ENCODE measurements at regions not wholly inside any gene's neighbourhood (a gene's known extent, or its start where the extent isn't known, plus 50 kb on each side); places are given as distances from the start of the nearest gene placed in this dataset.

DNA sequence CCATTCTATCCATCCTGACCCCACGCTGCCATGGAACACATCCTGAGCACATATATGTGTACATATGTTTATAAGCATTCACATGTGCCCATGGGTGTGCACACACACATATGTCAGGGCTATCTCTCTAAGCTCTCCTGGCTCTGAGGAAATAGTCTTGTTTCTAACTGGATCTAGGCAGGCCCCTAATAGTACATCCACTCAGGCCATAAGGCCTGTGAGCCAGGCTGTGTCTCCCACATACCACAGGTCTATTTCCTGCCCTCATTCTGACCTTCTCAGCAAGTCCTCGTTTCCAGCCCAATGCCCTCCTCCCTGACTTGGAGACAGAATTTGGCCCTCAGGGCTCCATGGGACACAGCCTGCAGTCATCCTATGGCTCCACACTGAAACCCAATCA is 284.8 kb upstream of the CTNNB1 start:
- Histone ChIP-seq H2AFZ (ENCODE audit: low read depth, low read length) (no peak overlapping the region), H3K9me3 (replicated peaks; ENCODE audit: control insufficient read depth, insufficient read depth, low read depth, low read length) (no peaks in the 10 kb centered on the region), H3K79me2 (ENCODE audit: control insufficient read depth, insufficient read depth, low read length) (no peaks in the 10 kb centered on the region), H3K27ac (ENCODE audit: extremely low read depth, low read depth, low read length) (no peak overlapping the region), H3K4me2 (ENCODE audit: insufficient read depth, low read length) (no peak overlapping the region), H3K9me1 (ENCODE audit: control insufficient read depth, insufficient read depth, low read length) (no peaks in the 10 kb centered on the region), H3K27me3 (ENCODE audit: control insufficient read depth in 2 of 2, insufficient read depth in 2 of 2, low read length in 2 of 2) (peaks cover 0 to 2% of the 10 kb centered on the region in 2 experiments; a peak in 2 of 5 replicates), H3K4me1 (replicated peaks in 1 of 2; ENCODE audit: control insufficient read depth in 2 of 2, insufficient read depth in 2 of 2, low read length in 2 of 2) (no peaks in the 10 kb centered on the region), H3K9ac (ENCODE audit: insufficient read depth in 1 of 2, low read depth in 2 of 2, low read length in 2 of 2) (no peak overlapping the region), H3K36me3 (ENCODE audit: control insufficient read depth, insufficient read depth, low read length) (no peaks in the 10 kb centered on the region), H4K20me1 (replicated peaks; ENCODE audit: control insufficient read depth, insufficient read depth, low read length) (no peaks in the 10 kb centered on the region), H3K4me3 (no peak overlapping the region)
- ATAC-seq, result no peak
- BruUV-seq (replicated peaks), result no TSS peak
- CTCF ChIA-PET (ENCODE audit: low intra/inter-chr PET ratio), result no interaction called here
- POLR2A ChIA-PET, result no interaction called here
- intact Hi-C loops (cut with micrococcal nuclease) (no loop called here), in situ Hi-C loops (cut with MboI) (no loop called here)
- no peak for FAIRE-seq
- no peak for DNase-seq (ENCODE audit: extremely low read depth in 1 of 4, low spot score in 3 of 4)
- WGBS (ENCODE audit: insufficient coverage, low coverage, missing lambda C conversion rate), result 0% methylated on average over 2 of the region's 2 CpGs
- TF ChIP-seq ELF2 (CRISPR knock-in tag; IDR thresholded peaks at IDR 0.05), result no peak
- TF ChIP-seq TSC22D4 (tag; IDR thresholded peaks at IDR 0.05), result no peak
- TF ChIP-seq TBP (optimal IDR thresholded peaks at IDR 0.05; ENCODE audit: low read depth, low read length), result no peak
- TF ChIP-seq RB1 (IDR thresholded peaks at IDR 0.05; ENCODE audit: low read depth), result no peak
- no peak for TF ChIP-seq ZNF76 (CRISPR knock-in tag; IDR thresholded peaks at IDR 0.05; ENCODE audit: borderline replicate concordance)
- TF ChIP-seq, protein P1, sequence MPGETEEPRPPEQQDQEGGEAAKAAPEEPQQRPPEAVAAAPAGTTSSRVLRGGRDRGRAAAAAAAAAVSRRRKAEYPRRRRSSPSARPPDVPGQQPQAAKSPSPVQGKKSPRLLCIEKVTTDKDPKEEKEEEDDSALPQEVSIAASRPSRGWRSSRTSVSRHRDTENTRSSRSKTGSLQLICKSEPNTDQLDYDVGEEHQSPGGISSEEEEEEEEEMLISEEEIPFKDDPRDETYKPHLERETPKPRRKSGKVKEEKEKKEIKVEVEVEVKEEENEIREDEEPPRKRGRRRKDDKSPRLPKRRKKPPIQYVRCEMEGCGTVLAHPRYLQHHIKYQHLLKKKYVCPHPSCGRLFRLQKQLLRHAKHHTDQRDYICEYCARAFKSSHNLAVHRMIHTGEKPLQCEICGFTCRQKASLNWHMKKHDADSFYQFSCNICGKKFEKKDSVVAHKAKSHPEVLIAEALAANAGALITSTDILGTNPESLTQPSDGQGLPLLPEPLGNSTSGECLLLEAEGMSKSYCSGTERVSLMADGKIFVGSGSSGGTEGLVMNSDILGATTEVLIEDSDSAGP (CRISPR knock-in tag; IDR thresholded peaks at IDR 0.05), result no peak
- TF ChIP-seq ZZZ3 (IDR thresholded peaks at IDR 0.05), result no peak
- TF ChIP-seq ZNF165 (CRISPR knock-in tag; IDR thresholded peaks at IDR 0.05; ENCODE audit: borderline replicate concordance), result no peak
- TF ChIP-seq ZNF324 (CRISPR knock-in tag; IDR thresholded peaks at IDR 0.05), result no peak
- TF ChIP-seq ETV6 (IDR thresholded peaks at IDR 0.05; ENCODE audit: borderline replicate concordance in 1 of 2, low read depth in 2 of 2, low read length in 1 of 2), result no peak
- no peak for TF ChIP-seq ETV6 (CRISPR knock-in tag; IDR thresholded peaks at IDR 0.05; ENCODE audit: borderline replicate concordance)
- no peak for TF ChIP-seq YY1 (IDR thresholded peaks at IDR 0.05; ENCODE audit: borderline replicate concordance in 1 of 3, control insufficient read depth in 1 of 3, extremely low read depth in 1 of 3, insufficient read depth in 3 of 3, insufficient read length in 1 of 3, insufficient replicate concordance in 2 of 3, low read depth in 1 of 3, low read length in 2 of 3)
- TF ChIP-seq, protein P2, sequence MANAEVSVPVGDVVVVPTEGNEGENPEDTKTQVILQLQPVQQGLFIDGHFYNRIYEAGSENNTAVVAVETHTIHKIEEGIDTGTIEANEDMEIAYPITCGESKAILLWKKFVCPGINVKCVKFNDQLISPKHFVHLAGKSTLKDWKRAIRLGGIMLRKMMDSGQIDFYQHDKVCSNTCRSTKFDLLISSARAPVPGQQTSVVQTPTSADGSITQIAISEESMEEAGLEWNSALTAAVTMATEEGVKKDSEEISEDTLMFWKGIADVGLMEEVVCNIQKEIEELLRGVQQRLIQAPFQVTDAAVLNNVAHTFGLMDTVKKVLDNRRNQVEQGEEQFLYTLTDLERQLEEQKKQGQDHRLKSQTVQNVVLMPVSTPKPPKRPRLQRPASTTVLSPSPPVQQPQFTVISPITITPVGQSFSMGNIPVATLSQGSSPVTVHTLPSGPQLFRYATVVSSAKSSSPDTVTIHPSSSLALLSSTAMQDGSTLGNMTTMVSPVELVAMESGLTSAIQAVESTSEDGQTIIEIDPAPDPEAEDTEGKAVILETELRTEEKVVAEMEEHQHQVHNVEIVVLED (CRISPR knock-in tag; IDR thresholded peaks at IDR 0.05), result no peak
- no peak for TF ChIP-seq HMG20B (CRISPR knock-in tag; IDR thresholded peaks at IDR 0.05)
